Motor neuron (in vitro differentiated cells): ENCODE measurements at regions not wholly inside any gene's neighbourhood (a gene's known extent, or its start where the extent isn't known, plus 50 kb on each side); places are given as distances from the start of the nearest gene placed in this dataset.
"Not testable (repeated sequence)": the region's sequence is repeated elsewhere in the genome, so short reads cannot be mapped to it uniquely, and the experiment has no call there.

Source experiments
- ATAC-seq, 8 experiments: fragments of 200-7000 bp; cut with Tn5 transposase; replicated peaks in 6 of 8; 2 replicates each; pipeline ENCODE4 v1.8.0; 2021; ENCODE audit warnings: mild to moderate bottlenecking in 8 of 8, moderate library complexity in 8 of 8
- H3K27ac ChIP-seq, 2 donors: fragments of 250-450 bp; sonication (Bioruptor Pico); 2 replicates each; pipeline ENCODE4 v1.9.0; 2021; ENCODE audit warnings: antibody characterized with exemption in 2 of 2, mild to moderate bottlenecking in 2 of 2, moderate library complexity in 1 of 2
- H3K4me1 ChIP-seq, 2 donors: fragments of 250-450 bp; sonication (Bioruptor Pico); replicated peaks in 1 of 2; 2 replicates each; pipeline ENCODE4 v1.6.1; 2021; ENCODE audit warnings: antibody characterized with exemption in 2 of 2, mild to moderate bottlenecking in 2 of 2, moderate library complexity in 1 of 2
- H3K4me3 ChIP-seq, 5 donors: fragments of 250-450 bp; sonication (Bioruptor Pico); 2 replicates each; pipeline ENCODE4 v1.9.0; 2021; ENCODE audit warnings: antibody characterized with exemption in 5 of 5, mild to moderate bottlenecking in 5 of 5, moderate library complexity in 4 of 5
- WGBS, 10 experiments: fragments of 450-650 bp; shearing (Covaris generic); methylation state at CpG; one replicate each; pipeline ENCODE4 v1.0.0; 2022; 5-methylcytosine and 5-hydroxymethylcytosine counted together
- in situ Hi-C, 9 experiments: fragments of 400-800 bp; cut with MboI; loops; one replicate each; pipeline ENCODE4 v1.15.0; 2021; ENCODE audit warnings: low sequenced_read_pairs in 9 of 9, low pct_unique_long_range_greater_than_20kb in 2 of 9; ENCODE audit not compliant: unreplicated experiment in 9 of 9

DNA sequence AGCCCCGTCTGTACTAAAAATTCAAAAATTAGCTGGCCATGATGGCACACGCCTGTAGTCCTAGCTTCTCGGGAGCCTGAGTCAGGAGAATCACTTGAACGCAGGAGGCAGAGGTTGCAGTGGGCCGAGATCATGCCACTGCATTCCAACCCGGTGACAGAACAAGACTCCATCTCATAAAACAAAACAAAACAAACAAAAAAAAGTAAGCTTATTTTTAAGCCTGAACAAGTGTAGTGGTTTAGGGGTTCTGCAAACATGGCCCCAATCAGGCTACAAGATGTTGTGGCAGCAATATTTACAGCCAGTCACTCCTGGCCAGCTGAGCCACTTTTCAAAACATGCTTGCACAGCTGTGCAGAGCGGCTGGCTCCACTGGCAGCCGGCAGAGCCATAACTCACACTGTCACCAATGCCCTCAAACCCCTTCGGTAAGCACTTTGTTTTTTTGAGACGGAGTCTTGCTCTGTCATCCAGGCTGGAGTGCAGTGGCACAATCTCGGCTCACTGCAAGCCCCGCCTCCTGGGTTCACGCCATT is 56.2 kb upstream of the CLEC6A start:
- ATAC-seq, H3K27ac ChIP-seq, H3K4me1 ChIP-seq, in situ Hi-C loops, H3K4me3 ChIP-seq: not testable (repeated sequence)
- 0 to 51% (median 40%) methylated on average over 1 to 8 of the region's 13 CpGs; no CpG with 5 or more reads in 7 of the 10 experiments for WGBS, 10 experiments

DNA sequence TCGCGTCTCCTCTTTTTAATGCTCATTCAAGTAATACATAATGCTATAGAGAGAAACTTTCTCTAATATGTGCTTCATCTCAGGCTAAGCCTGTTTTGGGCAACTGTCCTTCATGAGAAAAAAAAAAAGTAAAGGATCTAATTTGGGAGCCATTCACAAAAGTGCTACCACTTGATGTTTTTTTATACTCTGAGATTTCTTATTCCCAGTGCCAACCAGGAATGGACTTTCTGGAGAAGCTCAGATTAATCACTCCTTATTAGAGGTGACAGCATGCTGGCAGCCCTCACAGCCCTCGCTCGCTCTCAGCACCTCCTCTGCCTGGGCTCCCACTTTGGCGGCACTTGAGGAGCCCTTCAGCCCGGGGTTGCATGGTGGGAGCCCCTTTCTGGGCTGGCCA is 51.9 kb upstream of the CLEC6A start:
- in situ Hi-C loops, H3K4me3 ChIP-seq, H3K27ac ChIP-seq, ATAC-seq, H3K4me1 ChIP-seq: not testable (repeated sequence)
- WGBS, 10 experiments, result 10 to 100% (median 88%) methylated on average over 2 to 4 of the region's 6 CpGs; no CpG with 5 or more reads in 3 of the 10 experiments

DNA sequence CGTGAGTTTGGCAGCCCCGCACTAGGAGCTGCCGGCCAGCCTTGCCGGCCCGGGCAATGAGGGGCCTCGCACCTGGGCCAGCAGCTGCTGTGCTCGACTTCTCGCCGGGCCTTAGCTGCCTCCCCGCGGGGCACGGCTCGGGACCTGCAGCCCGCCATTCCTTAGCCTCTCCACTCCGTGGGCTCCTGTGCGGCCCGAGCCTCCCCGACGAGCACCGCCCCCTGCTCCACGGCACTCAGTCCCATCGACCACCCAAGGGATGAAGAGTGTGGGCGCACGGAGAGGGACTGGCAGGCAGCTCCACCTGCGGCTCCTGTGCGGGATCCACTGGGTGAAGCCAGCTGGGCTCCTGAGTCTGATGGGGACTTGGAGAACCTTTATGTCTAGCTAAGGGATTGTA is 51.4 kb upstream of the CLEC6A start:
- ATAC-seq, in situ Hi-C loops, H3K4me1 ChIP-seq, H3K27ac ChIP-seq, H3K4me3 ChIP-seq: not testable (repeated sequence)
- 100% methylated on average over 2 of the region's 26 CpGs; no CpG with 5 or more reads in 9 of the 10 experiments for WGBS, 10 experiments
